GM21447 (cell line): ENCODE measurements at regions not wholly inside any gene's neighbourhood (a gene's known extent, or its start where the extent isn't known, plus 50 kb on each side); places are given as distances from the start of the nearest gene placed in this dataset.

Experiments used
- ATAC-seq: cut with Tn5 transposase; IDR thresholded peaks from one replicate; pipeline ENCODE4 v1.9.1; 2021; ENCODE audit not compliant: unreplicated experiment

DNA sequence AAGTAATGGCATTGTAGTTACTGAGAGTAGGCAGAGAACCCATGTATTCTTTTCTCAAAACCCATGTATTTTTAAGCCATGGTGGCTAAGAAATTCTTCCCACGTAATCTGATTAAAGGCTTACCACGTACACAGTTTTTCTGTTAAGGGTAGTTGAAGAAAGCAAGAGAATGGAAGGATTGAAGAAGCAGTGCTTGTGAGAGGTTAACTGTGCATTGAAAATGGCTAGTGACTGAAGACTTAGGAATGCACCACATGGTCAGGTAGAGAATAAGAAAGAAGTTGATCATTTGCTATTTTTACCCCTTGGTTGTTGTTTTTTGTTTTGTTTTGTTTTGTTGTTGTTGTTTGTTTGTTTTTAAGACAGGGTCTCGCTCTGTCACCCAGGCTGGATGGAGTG is 178.9 kb upstream of the SNX7 start:
- no peak for ATAC-seq

DNA sequence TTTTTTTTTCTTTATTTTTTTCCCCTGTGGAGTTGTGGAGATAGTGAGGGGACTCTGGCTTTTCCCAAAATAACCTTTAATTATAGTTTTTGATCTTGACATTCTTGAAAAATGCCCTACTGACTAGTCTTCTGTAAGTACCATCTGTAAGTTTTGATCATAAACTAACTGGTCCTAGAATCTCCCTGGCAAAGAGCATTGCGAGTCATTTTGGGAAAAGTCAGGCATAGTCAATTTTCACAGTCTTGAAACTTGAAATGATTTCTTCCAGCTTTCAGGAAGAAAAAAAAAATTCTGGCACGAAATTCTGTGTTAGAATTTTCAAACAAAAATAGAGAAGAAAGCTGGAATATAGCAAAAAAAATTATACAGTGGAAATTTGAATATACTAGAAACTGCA is 181.2 kb upstream of the SNX7 start:
- ATAC-seq: no peak

- no peak for ATAC-seq
Measured at GRCh38 chr1:98478121-98478520, 183.4 kb upstream of the SNX7 start.

DNA sequence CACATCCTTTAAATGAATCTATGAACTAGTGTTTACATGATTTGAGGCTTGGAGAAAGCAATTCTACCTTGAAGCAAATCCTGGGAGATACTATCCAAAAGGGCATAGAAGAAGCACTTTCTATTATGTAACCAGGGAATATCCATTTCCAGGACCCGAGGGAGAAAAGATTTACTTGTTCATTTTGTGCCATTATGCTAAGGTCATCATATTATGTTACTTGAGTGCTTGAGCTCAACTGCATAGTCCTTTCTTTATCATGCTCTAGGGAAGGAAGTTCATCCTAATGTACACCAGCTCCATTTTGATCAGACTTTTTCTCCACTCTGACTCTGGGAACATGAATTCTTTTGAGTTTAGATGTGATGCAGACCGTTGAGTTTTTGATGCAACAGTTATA is 188.6 kb upstream of the SNX7 start:
- ATAC-seq: no peak

DNA sequence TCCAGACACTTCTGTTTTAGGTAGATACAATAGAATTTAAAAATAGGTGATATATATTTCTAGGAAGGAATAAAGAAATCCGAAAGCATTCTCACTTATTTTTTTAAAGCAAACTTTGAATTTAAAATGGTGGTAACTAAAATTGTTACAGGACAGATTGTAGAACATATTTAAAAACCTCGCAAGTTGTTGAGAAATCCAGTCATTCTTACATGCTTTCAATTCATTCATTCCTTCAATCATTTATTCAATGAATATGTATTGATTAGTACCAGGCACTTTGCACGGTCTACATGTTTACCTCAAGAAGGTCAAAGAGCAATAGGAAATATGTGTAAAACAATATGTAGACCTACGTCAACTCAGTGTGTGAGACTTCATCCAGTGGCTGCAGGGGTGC is 189.9 kb upstream of the SNX7 start:
- no peak for ATAC-seq

GRCh38 chr1:98468111-98468717 is 193.3 kb upstream of the SNX7 start:
- no peak for ATAC-seq

DNA sequence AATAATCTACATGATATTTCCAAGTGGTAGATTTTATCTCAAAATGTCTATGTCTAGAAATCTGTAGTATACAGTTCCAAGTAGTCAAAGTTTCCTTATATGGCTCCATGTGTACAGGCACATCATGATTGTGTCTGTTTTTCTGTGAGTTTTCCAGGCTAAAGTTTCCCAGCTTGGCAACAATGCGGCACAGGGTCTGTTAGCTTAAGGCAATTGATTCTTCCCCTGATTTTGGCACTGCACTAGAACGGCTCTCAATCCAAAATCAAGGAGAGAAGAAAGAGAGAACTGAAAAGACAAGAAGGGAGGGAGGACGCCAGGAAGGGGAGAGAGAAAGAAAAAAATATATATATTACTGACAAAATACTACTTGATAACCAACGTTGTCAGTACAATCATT is 193.9 kb upstream of the SNX7 start:
- ATAC-seq: no peak

DNA sequence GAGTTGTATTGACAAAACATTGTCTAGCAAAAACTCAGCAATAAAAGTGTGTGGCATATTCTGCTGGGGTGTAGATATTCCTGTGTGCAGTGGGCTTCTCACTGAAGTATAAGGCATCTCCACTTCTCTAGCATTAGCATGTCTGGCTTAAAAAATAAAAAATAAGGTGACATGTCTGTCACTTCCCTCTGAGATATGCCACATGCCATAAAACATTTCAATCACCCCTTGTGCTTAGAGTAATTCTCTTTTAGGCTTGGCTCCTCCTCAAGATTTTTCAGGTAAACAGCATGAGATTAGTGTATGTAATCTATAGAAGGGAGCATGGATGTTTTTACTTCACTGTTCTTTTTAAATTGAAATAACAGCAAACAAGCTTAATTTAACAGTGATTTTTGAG is 194.4 kb upstream of the SNX7 start:
- ATAC-seq: no peak

DNA sequence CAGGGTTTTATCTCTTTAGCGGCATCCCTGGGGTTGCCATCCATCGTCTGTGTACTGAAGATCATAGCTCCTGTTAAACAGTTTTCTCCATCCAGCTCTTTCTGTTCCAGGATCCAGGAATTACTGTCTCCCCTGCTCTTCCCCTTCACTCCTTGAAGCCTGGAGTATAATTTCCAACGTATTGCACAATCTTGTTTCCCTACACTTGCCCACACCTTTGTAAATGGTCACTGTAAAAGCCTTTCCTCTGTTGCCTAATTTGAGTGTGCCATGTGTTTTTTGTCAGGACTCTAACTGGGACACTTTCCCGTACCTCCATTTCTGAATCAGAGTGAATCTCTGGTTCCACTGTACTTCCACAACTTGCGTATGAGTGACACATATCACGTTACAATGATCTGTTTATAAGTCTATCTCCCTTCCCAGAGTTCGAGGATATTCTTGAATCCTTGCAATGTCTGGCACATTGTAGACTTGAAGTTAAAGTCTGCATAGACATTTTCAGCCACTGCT is 199.6 kb upstream of the SNX7 start:
- no peak for ATAC-seq

DNA sequence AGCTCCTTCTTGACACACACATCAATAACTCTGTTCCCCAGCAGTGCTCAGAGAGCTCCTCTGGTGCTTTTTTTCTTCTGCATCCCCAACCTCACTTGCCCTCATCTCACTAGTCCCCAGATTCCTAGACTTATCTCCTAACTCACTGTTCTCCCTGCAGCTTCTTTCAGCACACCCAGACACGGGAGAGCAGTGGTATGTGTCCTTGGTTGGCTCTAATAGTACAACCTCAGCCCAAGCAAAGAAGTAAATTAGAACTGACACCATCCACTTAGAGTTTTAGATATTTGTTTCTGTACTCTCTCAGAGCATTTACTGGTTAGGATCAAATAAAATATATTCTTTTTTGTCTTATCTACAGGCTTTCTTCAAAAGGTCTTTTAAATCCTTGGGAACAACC is 201.4 kb upstream of the SNX7 start:
- no peak for ATAC-seq

DNA sequence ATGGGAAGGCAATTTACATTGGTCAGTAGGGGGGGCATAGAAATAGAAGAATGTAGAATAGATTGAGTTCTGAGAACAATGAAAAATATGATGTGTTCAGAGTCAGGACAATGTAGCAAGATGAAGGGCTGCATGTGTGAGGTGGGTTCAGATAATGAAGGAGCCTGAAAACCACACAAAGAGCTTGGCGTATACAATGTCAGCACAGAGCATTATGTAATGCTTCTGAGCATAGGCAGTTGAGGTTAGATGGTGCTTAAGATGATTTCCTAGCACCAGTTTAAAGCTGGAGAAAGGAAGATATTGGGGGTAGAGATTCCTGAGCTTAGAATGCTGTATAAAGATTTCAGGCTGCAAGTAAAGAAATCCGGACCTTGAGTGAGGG is 202.0 kb upstream of the SNX7 start:
- ATAC-seq: no peak

DNA sequence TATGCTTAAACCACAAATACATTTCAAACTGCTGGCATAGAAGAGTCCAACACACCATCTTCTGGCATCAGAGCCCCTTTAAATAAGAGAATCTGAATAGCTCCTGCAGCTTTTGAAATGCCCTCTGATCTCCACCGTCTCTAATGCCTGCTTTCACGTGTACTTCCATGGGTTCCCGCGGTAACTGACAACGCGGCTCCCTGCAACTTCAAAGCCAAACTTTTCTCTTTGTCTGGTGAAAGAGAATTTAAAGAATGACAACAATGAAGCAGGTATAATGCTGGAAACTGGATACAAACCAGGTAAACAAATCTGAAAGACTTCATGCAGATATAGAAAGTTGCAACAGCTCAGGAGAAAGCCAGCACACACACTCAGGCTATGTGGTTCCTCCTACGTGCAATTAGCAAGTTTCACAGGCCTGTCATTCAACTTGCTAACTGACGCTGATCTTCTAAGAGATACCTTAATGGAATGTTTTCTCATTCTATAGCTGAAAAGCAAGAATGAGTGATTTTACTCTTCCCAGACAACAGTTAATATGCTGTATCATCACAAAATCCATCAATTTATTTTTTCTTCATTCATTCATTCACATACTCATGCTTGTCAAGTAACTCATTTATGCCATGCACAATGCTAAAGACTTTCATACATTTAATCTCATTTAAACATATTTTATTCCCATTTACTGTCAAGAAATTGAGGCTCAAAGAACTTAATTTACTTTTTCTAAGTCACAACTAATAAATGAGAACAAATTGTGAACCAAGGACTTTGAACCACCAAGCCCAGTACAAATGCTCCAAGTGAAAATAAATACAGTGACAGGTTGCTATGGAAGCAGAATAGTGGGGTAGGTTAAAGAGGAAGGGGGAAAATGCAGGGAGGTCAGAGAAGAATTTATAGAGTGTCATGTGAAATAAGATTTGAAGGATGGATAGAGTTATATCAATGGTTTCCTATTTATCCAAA is 202.7 kb upstream of the SNX7 start:
- no peak for ATAC-seq

DNA sequence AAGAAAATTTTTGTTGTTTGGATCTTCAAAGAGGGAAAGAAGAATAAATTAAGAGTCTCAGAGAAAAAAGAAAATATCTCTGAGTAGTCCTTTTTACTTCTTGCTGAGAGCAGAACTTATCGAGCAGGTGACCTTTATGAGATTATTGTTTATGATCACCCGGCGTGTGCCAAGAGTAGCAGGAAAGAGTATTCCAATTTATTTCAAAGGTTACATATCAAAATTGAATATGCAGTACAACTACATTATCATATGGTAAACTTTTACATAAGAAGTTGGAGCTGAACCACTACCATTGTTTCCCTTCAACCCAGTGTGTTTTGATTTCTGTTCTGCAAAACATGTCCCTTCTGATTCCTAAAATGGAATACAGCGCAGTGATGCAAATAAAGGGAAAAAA is 204.3 kb upstream of the SNX7 start:
- no peak for ATAC-seq

DNA sequence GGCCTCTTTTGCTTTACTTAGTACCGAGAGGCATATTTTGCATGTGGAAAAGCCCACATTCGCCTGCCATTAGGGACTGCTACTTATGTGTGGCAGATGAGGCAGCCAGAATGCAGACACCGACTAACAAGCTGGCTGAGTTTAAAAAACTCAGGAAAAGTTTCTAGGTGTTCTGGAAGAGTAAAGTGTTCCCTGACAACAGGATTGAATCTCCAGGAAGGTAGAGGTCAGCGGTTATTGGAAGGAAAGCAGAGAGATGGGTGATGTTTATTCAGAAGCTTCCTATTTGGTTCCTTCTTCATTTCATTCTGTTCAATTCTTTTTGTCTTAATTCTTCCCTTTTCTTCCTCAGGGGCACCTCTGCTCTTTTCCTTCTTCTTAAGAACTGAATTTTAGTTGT is 206.9 kb upstream of the SNX7 start:
- ATAC-seq: no peak

GRCh38 chr1:98453066-98453465 is 208.5 kb upstream of the SNX7 start:
- no peak for ATAC-seq

DNA sequence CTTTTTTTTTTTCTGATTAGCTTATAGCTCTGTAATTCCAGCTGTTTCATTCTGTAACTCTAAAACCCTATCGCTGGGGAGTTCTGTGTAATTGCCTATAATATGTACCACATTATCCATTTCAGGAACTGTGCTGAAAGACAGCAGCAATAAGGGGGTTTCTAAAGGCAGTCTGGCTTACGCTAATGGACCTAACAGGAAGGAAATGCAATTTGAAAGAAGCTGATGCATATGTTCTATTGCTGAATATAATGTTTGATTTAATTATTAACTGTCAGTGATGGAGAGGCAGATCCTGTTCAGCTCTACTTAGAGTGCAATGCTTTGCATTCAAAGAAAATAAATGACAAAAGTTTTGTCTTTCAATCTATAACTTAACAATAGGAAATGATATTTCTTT is 209.4 kb upstream of the SNX7 start:
- no peak for ATAC-seq

GRCh38 chr1:98441281-98441680 is 220.2 kb upstream of the SNX7 start:
- no peak for ATAC-seq

GRCh38 chr1:98439471-98439870 is 222.1 kb upstream of the SNX7 start:
- no peak for ATAC-seq

- ATAC-seq: no peak
Measured at GRCh38 chr1:98437540-98437939, 224.0 kb upstream of the SNX7 start.

DNA sequence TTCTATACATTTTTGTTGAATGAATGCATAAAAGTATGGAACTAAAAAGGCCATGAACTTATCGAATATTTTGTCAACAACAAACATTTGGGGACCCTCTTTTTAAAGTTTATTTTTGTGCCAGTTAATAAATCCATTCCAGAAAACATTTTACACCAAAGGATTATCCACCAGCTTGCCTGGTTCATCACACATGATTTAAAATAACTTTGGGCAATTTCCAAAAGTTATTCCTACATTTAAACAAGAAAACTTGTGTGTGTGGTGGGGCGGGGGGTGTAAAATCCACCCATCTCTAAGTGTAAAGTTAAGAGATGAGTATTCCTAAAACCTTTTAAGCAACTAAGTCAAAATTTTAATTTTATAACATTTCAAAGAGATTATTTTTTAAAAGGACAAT is 224.5 kb upstream of the SNX7 start:
- ATAC-seq: no peak

DNA sequence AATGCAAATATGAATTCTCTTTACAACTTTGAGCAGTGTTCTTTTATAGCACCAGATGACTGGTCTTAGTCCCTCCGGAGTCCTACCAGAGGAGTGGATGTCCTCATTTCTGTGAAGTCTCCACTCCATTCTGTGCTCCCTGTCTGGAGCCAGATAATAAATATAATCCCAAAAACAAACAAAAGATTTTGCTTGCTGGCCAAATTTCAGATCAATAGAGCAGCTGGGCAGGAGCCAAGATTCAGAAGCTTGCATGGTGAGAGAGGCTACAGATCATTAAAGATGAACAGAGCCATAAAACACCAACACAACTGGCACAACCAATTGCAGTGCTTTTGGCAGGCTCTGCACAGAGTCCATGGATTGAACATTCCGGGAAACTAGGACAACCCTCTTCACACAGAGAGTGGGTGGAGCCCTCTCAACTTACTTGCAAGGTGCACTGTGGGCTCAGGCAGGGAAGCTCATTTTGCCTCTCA is 231.5 kb upstream of the SNX7 start:
- ATAC-seq: no peak

- no peak for ATAC-seq
Measured at GRCh38 chr1:98428864-98429263, 232.7 kb upstream of the SNX7 start.
